B cell (primary cell): ENCODE measurements at regions not wholly inside any gene's neighbourhood (a gene's known extent, or its start where the extent isn't known, plus 50 kb on each side); places are given as distances from the start of the nearest gene placed in this dataset.

Source experiments
- ATAC-seq: fragments of 200-7000 bp; cut with Tn5 transposase; one replicate; pipeline ENCODE4 v1.10.0; 2021; ENCODE audit warnings: low read depth, mild to moderate bottlenecking, moderate number of reproducible peaks, moderate library complexity
- CTCF ChIA-PET: fragments of 350-600 bp; sonication (Branson Sonifier 250); formaldehyde crosslinking; loops from one replicate; lab custom pipeline; 2021; ENCODE audit warnings: antibody characterized with exemption, inconsistent platforms; lab: Charles Lee
- POLR2A ChIA-PET: fragments of 350-600 bp; sonication (Branson Sonifier 250); formaldehyde crosslinking; loops from one replicate; lab custom pipeline; 2021; ENCODE audit warnings: antibody characterized with exemption; lab: Charles Lee
- DNase-seq: peaks from one replicate; pipeline ENCODE4 v3.0.0; 2013
- H2AFZ ChIP-seq: 2 replicates; pipeline ENCODE4 v1.6.1; 2012; ENCODE audit warnings: mild to moderate bottlenecking, low read depth, low read length; ENCODE audit not compliant: insufficient read depth, poor library complexity, severe bottlenecking
- H3K27ac ChIP-seq, 2 donors: 1 replicate in 1 of 2; 2 replicates in 1 of 2; pipeline ENCODE4 v1.5.1; 2012 to 2013; ENCODE audit warnings: low read length in 2 of 2, mild to moderate bottlenecking in 2 of 2, moderate library complexity in 1 of 2
- H3K27me3 ChIP-seq, 4 experiments: fragments of 200-600 bp in 1 of 4; sonication (generic) in 1 of 4; replicated peaks in 1 of 4; 1 replicate in 2 of 4; 2 replicates in 2 of 4; pipeline versions ENCODE4 v1.6.1 to v1.7.0; 2013 to 2016; ENCODE audit warnings: low read length in 3 of 4, mild to moderate bottlenecking in 2 of 4, mixed read lengths in 1 of 4, moderate library complexity in 1 of 4; ENCODE audit not compliant: insufficient read depth in 4 of 4, control insufficient read depth in 3 of 4; ENCODE audit errors: control extremely low read depth in 1 of 4
- H3K36me3 ChIP-seq, 2 experiments: replicated peaks in 1 of 2; 1 replicate in 1 of 2; 2 replicates in 1 of 2; pipeline versions ENCODE4 v1.6.1 to v1.7.1; 2013; ENCODE audit warnings: low read length in 1 of 2; ENCODE audit not compliant: insufficient read depth in 2 of 2, control insufficient read depth in 1 of 2; ENCODE audit errors: control extremely low read depth in 1 of 2, extremely low read depth in 1 of 2
- H3K4me1 ChIP-seq, 2 donors: fragments of 200-600 bp in 1 of 2; sonication (generic) in 1 of 2; 1 replicate in 1 of 2; 2 replicates in 1 of 2; pipeline versions ENCODE4 v1.5.1 to v1.6.1; 2013 to 2017; ENCODE audit warnings: low read length in 2 of 2; ENCODE audit not compliant: control insufficient read depth in 2 of 2, insufficient read depth in 2 of 2
- H3K4me2 ChIP-seq: replicated peaks from 2 replicates; pipeline ENCODE3; 2012; ENCODE audit warnings: mild to moderate bottlenecking, low read depth, low read length; ENCODE audit not compliant: poor library complexity, severe bottlenecking
- H3K4me3 ChIP-seq, 5 experiments: fragments of 200-600 bp in 1 of 5; sonication (generic) in 1 of 5; 1 replicate in 3 of 5; 2 replicates in 2 of 5; pipeline versions ENCODE4 v1.5.1 to v1.7.0; 2011 to 2016; ENCODE audit warnings: low read length in 4 of 5, mild to moderate bottlenecking in 4 of 5, low read depth in 2 of 5, control low read depth in 1 of 5, moderate library complexity in 1 of 5; ENCODE audit not compliant: insufficient read depth in 1 of 5; ENCODE audit errors: control extremely low read depth in 1 of 5, extremely low read depth in 1 of 5
- H3K79me2 ChIP-seq: fragments of 200-600 bp; sonication (generic); one replicate; pipeline ENCODE4 v1.6.0; 2016; ENCODE audit warnings: low read length; ENCODE audit not compliant: control insufficient read depth, insufficient read depth
- H3K9ac ChIP-seq: fragments of 200-600 bp; sonication (generic); 2 replicates; pipeline ENCODE4 v1.6.1; 2017; ENCODE audit warnings: mild to moderate bottlenecking, low read length, moderate library complexity
- H3K9me3 ChIP-seq, 3 donors: one replicate each; pipeline versions ENCODE4 v1.6.1 to v1.7.1; 2013; ENCODE audit warnings: low read length in 2 of 3; ENCODE audit not compliant: control insufficient read depth in 2 of 3, insufficient read depth in 1 of 3; ENCODE audit errors: control extremely low read depth in 1 of 3
- H4K20me1 ChIP-seq: 2 replicates; pipeline ENCODE4 v1.6.0; 2012; ENCODE audit warnings: mild to moderate bottlenecking, low read length; ENCODE audit not compliant: insufficient read depth, control insufficient read depth, poor library complexity, severe bottlenecking
- H3K27ac Mint-ChIP-seq: one replicate; pipeline ENCODE4 v1.8.0; 2021; ENCODE audit warnings: mixed read lengths
- H3K27me3 Mint-ChIP-seq: one replicate; pipeline ENCODE4 v1.8.0; 2021; ENCODE audit warnings: mixed read lengths
- H3K4me1 Mint-ChIP-seq: one replicate; pipeline ENCODE4 v1.8.0; 2021; ENCODE audit warnings: mixed read lengths
- H3K4me3 Mint-ChIP-seq: one replicate; pipeline ENCODE4 v1.8.0; 2021; ENCODE audit warnings: mixed read lengths
- H3K9me3 Mint-ChIP-seq: one replicate; pipeline ENCODE4 v1.8.0; 2022; ENCODE audit warnings: mixed read lengths; ENCODE audit not compliant: insufficient read depth
- CTCF ChIP-seq: fragments of 200-600 bp; IDR thresholded peaks from one replicate; pipeline ENCODE4 v1.8.0; 2022; ENCODE audit warnings: antibody characterized with exemption, mild to moderate bottlenecking
- EZH2 ChIP-seq: IDR thresholded peaks from 2 replicates; pipeline ENCODE4 v1.6.1; 2012; ENCODE audit warnings: borderline replicate concordance, low read depth, mild to moderate bottlenecking, moderate library complexity, low read length; ENCODE audit not compliant: insufficient read depth, poor library complexity, severe bottlenecking
- WGBS: methylation state at CpG from one replicate; pipeline ENCODE4 v1.1.5; 2013; ENCODE audit warnings: missing lambda C conversion rate; ENCODE audit not compliant: insufficient coverage; 5-methylcytosine and 5-hydroxymethylcytosine counted together
- intact Hi-C: fragments of 100-400 bp; cut with micrococcal nuclease; formaldehyde crosslinking; loops from one replicate; pipeline ENCODE4 v1.10.0; 2022

GRCh38 chr12:65651060-65651459 lies 173.2 kb upstream of the HMGA2 start:
- Histone ChIP-seq H3K36me3 (no peaks in the 10 kb centered on the region), H4K20me1 (no peaks in the 10 kb centered on the region), H3K4me1 (no peaks in the 10 kb centered on the region), H3K79me2 (no peaks in the 10 kb centered on the region), H3K9me3 (no peaks in the 10 kb centered on the region), H2AFZ (no peak overlapping the region), H3K27me3 (no peaks in the 10 kb centered on the region), H3K9ac (no peak overlapping the region), H3K27ac (no peak overlapping the region), H3K4me2 (no peak overlapping the region), H3K4me3 (no peak overlapping the region)
- no peaks in the 10 kb centered on the region for H3K27me3 Mint-ChIP-seq
- no peaks in the 10 kb centered on the region for H3K4me1 Mint-ChIP-seq
- ChIA-PET POLR2A (no interaction called here), CTCF (no interaction called here)
- no peak overlapping the region for H3K27ac Mint-ChIP-seq
- no peaks in the 10 kb centered on the region for H3K9me3 Mint-ChIP-seq
- intact Hi-C loops, result no loop called here
- ATAC-seq, result no peak
- TF ChIP-seq CTCF, result no peak
- TF ChIP-seq EZH2, result no peak
- H3K4me3 Mint-ChIP-seq, result no peak overlapping the region
- no peak for DNase-seq
- WGBS, result 83% methylated on average over 1 of the region's 3 CpGs

- Histone ChIP-seq H3K27ac (no peak overlapping the region), H3K27me3 (no peaks in the 10 kb centered on the region), H3K36me3 (no peaks in the 10 kb centered on the region), H3K4me3 (no peak overlapping the region), H3K4me1 (no peaks in the 10 kb centered on the region), H3K4me2 (no peak overlapping the region), H2AFZ (no peak overlapping the region), H3K9me3 (no peaks in the 10 kb centered on the region), H3K9ac (no peak overlapping the region), H4K20me1 (no peaks in the 10 kb centered on the region), H3K79me2 (no peaks in the 10 kb centered on the region)
- H3K27ac Mint-ChIP-seq, result no peak overlapping the region
- intact Hi-C loops, result no loop called here
- TF ChIP-seq EZH2 (no peak), CTCF (no peak)
- POLR2A ChIA-PET, result no interaction called here
- WGBS, result no CpG with 5 or more reads among the region's 2 CpGs
- CTCF ChIA-PET, result no interaction called here
- no peaks in the 10 kb centered on the region for H3K4me1 Mint-ChIP-seq
- DNase-seq (no peak), ATAC-seq (no peak)
- H3K27me3 Mint-ChIP-seq, result no peaks in the 10 kb centered on the region
- no peaks in the 10 kb centered on the region for H3K9me3 Mint-ChIP-seq
- no peak overlapping the region for H3K4me3 Mint-ChIP-seq
Measured at GRCh38 chr12:65653321-65653720, 171.0 kb upstream of the HMGA2 start.
